ENCODE measurements at regions not wholly inside any gene's neighbourhood (a gene's known extent, or its start where the extent isn't known, plus 50 kb on each side); places are given as distances from the start of the nearest gene placed in this dataset.

DNA sequence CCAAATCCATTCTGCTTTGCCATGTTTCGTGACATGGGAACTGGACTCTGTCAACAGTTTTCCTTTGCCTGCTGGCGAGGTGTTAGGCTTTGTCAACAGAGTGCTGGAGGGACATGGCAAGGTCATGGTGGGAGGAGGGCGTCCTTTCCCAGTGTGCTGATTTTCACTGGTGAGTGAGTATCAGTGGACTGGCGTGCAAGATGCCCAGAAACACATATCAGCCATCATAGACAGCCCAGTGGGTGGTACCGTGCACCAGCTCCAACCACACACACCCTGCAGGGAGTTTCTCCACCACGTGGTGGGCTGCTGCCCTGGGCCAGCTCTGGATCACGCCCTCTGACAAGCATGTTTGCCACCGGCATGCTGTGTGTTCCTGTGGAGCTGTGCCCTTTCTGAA, 50.0 kb upstream of the ABL1 start:
- H3K4me2 ChIP-seq (ENCODE audit: low read length), result no peak overlapping the region
- peaks cover 3% of the 10 kb centered on the region for H3K79me2 ChIP-seq (ENCODE audit: control insufficient read depth, insufficient read depth, low read length)
- no peak overlapping the region for H3K9ac ChIP-seq (ENCODE audit: low read length)
- no peak overlapping the region for H3K4ac ChIP-seq (ENCODE audit: low read depth, low read length)
- no peaks in the 10 kb centered on the region for H3K27me3 ChIP-seq (ENCODE audit: insufficient read depth, low read length, poor library complexity)
- no peak overlapping the region for H3K56ac ChIP-seq (ENCODE audit: low read length)
- no peak overlapping the region for H4K8ac ChIP-seq (ENCODE audit: low read depth, low read length)
- no peaks in the 10 kb centered on the region for H3K4me1 ChIP-seq (ENCODE audit: control insufficient read depth, low read depth, low read length)
- H3K18ac ChIP-seq (ENCODE audit: low read length), result no peak overlapping the region
- H3K23ac ChIP-seq (ENCODE audit: low read length), result no peak overlapping the region
- no peak overlapping the region for H4K5ac ChIP-seq (ENCODE audit: low read length)
- H3K27ac ChIP-seq (ENCODE audit: low read depth, low read length), result no peak overlapping the region
- H3K36me3 ChIP-seq (ENCODE audit: control insufficient read depth, insufficient read depth, low read length), result no peaks in the 10 kb centered on the region
- H2BK15ac ChIP-seq (replicated peaks; ENCODE audit: low read depth), result no peak overlapping the region
- no peak overlapping the region for H2BK120ac ChIP-seq (ENCODE audit: low read depth, low read length)
- no peak overlapping the region for H2BK5ac ChIP-seq (ENCODE audit: low read length)
- no peak overlapping the region for H3K4me3 ChIP-seq (ENCODE audit: low read length)
- WGBS (ENCODE audit: extremely low coverage, insufficient coverage, low lambda C conversion rate), result no CpG with 5 or more reads among the region's 8 CpGs
- peaks cover 9% of the 10 kb centered on the region for H3K79me1 ChIP-seq (ENCODE audit: low read length)
- DNase-seq, result no peak
- no peak overlapping the region for H2AK5ac ChIP-seq (ENCODE audit: low read length)
